HG02642 (cell line): ENCODE measurements at regions not wholly inside any gene's neighbourhood (a gene's known extent, or its start where the extent isn't known, plus 50 kb on each side); places are given as distances from the start of the nearest gene placed in this dataset.

Experiments
- ATAC-seq: cut with Tn5 transposase; IDR thresholded peaks from one replicate; pipeline ENCODE4 v1.9.1; 2021; ENCODE audit warnings: mild to moderate bottlenecking; ENCODE audit not compliant: unreplicated experiment, poor library complexity

- no peak for ATAC-seq
Measured at GRCh38 chr12:124420996-124421674, 126.2 kb downstream of the RFLNA start.

DNA sequence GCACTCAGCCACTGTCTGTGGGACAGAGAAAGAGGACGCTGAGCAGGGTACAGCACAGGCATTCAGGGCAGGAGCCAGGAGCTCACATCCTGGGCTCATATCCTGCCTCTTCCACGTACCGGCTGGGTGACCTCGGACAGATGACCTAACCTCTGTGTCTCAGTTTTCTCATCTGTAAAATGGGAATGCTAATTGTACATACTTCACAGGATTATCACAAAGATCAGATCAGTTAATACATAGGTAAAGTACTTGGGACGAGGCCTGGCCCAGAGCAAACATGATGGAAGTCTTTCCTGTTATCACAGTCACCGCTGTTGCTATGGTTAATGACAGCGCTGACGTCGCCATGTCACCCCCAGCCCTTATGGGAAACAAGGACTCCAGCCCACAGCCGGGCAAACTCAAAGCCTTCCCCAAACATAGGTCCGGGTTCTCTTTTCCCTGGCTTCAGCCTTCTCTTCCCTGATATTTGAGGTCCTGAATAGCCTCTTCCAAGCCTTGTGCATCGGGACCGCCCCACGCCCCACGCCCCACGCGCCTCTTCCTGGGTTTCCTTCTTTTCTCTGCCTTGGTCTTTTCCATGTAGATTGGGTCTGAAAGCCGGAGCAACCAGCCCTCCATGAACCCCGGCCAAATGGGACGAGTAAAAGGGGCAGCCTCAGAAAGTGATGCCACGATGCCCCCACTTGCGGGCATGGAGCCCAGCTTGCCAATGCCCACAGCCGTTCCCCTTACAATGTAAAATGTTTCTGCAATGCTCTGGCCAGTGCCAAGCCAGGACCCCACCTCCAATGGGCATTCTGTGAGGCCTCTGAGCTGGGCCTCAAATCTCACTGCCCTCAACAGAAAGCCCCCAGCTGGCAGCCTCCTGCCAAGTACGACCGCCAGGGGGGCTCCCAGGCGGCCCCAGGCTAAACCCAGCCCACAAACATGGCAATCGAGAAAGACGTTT, 125.4 kb downstream of the RFLNA start:
- ATAC-seq = no peak

DNA sequence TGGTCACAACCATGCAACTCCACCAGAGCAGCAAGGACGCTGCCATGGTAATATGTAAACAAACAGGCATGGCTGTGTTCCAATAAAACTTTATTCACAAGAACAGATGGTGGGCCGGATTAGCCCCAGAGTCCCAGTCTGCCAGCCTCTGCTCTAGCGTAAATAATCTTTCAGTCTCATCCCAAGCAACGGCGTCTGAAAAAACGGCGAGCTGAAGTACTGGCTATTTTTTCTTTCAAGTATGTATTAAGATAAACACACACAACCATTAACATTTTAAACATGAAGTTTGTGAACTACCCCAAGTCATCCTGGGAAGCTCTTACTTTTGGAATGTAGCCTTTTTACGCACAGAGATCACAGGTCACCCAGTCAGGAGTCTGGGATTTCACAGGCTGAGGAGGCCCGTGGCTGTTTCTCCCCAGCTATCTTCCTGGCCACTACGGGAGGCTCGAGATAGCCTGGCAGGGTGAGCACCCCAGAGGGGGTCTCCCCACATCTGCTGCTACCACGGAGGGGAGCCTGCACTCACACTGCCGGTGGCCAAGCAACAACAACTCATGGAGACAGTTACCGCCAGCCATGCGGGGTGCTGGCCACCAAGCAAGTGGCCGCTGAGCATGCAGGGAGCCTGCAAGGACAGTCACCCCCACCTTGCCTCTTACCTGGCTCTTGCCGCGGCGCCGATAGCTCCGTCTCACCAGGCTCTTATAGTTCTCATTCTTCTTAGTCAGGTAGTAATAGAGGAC, 124.6 kb downstream of the RFLNA start:
- no peak for ATAC-seq

GRCh38 chr12:124418791-124419190, 123.9 kb downstream of the RFLNA start:
- ATAC-seq = no peak

DNA sequence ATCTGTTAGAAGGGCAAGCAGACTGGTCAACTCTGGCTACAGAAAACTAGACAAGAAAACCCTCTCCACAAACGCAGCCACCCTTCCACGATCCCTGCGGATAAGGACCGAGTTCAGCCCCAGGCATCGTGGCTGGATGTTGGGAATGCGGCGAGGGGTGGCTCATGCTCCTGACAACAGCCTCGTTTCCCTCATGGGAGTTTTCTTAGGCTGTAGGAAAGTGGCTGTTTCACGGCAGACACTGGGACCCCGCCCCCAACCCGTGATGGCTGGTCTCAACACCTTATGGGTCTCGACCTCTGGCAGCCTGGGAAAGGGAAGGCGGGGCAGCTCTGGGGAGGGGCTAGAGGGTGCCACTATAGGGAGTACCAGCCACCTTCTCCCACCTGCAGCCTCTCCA, 123.3 kb downstream of the RFLNA start:
- ATAC-seq = no peak

DNA sequence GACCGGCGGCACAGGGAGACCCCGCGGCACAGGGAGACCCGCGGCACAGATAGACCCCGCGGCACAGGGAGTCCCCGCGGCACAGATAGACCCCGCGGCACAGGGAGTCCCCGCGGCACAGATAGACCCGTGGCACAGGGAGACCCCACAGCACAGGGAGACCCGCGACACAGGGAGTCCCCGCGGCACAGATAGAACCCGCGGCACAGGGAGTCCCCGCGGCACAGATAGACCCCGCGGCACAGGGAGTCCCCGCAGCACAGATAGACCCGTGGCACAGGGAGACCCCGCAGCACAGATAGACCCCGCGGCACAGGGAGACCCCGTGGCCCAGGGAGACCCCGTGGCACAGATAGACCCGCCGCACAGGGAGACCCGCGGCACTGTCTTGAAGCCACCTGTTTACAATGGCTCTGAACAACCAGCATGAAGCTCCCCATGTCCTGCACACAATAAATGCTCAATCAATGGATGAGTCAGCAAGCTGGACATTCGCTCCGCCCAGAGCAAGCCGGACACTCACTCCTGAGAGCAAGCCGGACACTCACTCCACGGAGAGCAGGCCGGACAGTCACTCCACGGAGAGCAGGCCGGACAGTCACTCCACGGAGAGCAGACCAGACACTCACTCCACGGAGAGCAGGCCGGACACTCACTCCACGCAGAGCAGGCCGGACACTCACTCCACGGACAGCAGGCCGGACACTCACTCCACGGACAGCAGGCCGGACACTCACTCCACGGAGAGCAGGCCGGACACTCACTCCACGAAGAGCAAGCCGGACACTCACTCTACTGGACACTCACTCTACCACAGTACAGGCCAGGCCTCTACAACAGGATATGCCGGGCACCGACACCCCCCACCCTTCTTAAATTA, 121.9 kb downstream of the RFLNA start:
- no peak for ATAC-seq

- no peak for ATAC-seq
Measured at GRCh38 chr12:124415064-124415463, 120.2 kb downstream of the RFLNA start.

- no peak for ATAC-seq
Measured at GRCh38 chr12:124413915-124414314, 119.0 kb downstream of the RFLNA start.

GRCh38 chr12:124413401-124413800, 118.5 kb downstream of the RFLNA start:
- ATAC-seq = no peak

DNA sequence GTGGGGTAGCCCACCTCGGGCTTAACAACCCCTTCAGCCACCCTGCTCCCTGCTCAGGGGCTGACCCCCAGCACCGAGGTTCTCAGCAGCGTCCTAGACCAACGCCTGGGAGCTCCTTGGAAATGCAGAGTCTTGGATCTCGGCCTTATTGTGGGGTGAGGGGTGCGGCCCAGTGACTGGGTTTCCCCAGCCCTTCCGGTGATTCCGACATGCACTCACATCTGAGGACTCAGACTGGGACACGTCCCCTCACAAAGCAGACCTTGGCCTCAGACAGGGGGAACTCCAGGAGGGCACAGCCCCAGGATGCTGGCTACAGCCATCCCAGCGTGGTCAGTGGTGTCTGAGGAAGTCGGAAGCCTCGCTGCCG, 117.7 kb downstream of the RFLNA start:
- ATAC-seq = no peak

DNA sequence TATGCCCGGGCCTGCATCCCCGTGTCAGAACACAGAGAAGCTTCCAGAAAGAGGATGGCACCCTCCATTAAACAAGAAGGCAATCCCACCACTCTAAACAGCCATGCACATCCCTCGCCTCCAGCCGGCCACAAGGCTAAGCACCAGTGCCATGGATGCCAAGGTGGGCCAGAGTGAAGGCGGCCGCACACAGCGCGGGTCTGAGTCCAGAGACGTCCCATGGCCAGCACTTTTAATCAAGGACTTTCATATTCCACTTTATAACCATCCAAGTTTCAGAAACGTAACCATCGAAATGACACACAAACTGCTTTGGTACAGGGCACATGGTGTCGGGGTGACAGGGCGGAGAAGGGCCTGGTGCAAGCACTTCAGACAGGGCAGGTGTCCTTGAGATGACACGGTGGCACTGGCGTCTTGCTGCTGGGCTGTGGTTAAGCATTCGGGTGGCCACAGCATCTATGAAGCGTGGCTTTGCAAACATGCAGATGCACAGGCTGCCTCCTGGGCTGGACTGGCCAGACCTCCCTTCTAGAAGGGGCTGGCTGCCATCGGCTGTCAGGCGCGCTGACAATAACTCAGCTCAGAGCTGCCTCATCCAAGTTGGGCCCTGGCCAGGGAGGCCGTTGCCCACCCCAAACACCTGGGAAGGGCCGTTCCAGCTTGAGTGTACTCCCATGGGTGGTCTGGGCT, 117.2 kb downstream of the RFLNA start:
- ATAC-seq = no peak

DNA sequence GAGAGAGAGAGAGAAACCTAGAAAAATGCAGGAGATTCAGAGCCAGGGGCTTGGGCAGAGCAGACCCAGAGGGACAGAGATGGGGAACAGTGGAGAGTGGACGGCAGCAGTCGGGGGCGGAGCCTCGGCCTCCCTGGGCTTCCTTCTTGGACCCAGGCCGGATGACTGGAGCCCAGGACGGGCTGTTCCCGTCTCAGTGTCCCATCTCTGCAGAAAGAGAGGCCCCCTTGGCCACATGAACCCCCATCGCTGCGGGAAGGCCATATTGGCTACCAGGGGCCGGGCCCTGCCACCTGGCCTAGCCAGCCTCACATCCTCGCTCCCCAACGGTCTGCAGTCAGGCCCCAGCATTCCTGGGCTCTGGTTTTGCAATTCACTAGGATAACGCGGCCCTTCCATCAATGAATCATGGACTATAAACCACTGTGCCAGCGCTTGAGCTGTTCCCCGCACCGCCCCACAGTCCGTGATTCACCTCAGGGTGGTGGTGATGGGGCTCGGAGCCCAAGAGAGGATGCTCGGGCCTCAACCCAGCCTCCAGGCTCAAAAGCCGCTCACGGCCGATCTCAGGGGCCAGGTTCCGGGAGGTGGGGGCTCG, 116.5 kb downstream of the RFLNA start:
- no peak for ATAC-seq

GRCh38 chr12:124410354-124411175, 115.7 kb downstream of the RFLNA start:
- ATAC-seq = no peak

- no peak for ATAC-seq
Measured at GRCh38 chr12:124408822-124409517, 114.1 kb downstream of the RFLNA start.

GRCh38 chr12:124407074-124407473, 112.2 kb downstream of the RFLNA start:
- ATAC-seq = no peak

- no peak for ATAC-seq
Measured at GRCh38 chr12:124406043-124406442, 111.2 kb downstream of the RFLNA start.

GRCh38 chr12:124405592-124405991, 110.7 kb downstream of the RFLNA start:
- no peak for ATAC-seq

DNA sequence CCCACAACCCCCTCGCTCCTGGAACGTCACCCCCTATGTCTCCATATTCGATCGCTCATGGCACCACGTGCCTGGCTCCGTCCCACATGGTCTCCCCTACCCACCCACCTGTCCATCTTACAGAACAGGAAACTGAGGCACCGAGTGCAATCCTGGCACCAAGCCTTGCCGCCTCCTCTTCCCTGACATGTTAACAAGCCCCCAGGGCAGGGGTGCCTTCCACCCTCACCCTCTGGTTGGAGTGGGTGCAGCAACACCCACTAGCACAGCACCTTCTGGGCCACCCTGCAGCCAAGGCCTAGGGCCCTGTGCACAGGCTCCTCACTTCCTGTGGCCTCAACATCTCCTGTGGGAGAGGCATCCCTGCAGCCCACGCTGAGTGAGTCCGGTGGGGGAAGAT, 110.3 kb downstream of the RFLNA start:
- no peak for ATAC-seq
